NCI-H2227 (cell line): ENCODE measurements at regions not wholly inside any gene's neighbourhood (a gene's known extent, or its start where the extent isn't known, plus 50 kb on each side); places are given as distances from the start of the nearest gene placed in this dataset.
"Not testable (repeated sequence)": the region's sequence is repeated elsewhere in the genome, so short reads cannot be mapped to it uniquely, and the experiment has no call there.

Experiments
- DNase-seq: peaks from one replicate; lab custom pipeline; 2025; ENCODE audit not compliant: unreplicated experiment; lab: John Stamatoyannopoulos, UW

GRCh38 chr2:8121022-8121825, 560.6 kb upstream of the ID2 start:
- no peak for DNase-seq

GRCh38 chr2:8121826-8122513, 559.9 kb upstream of the ID2 start:
- DNase-seq: no peak

DNA sequence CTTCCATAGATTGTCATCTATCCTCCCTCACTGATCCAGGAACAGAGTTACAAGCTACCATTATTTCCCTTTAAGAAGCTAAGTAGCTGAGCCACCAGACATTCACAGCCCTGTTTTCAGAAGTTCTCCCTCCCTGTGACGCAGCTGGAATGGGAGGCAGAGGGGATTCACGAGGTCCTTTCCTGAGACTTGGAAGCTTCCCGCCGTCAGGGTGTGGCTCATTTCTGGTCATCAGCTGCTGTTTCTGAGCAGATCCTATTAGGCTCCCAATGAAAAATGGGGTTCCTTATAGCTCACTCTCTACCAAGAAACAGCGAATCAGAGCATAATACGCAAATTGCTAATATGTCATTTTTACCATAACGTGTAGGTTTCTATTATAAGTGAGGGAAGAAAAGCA, 559.3 kb upstream of the ID2 start:
- DNase-seq: no peak

GRCh38 chr2:8123464-8123863, 558.4 kb upstream of the ID2 start:
- no peak for DNase-seq

DNA sequence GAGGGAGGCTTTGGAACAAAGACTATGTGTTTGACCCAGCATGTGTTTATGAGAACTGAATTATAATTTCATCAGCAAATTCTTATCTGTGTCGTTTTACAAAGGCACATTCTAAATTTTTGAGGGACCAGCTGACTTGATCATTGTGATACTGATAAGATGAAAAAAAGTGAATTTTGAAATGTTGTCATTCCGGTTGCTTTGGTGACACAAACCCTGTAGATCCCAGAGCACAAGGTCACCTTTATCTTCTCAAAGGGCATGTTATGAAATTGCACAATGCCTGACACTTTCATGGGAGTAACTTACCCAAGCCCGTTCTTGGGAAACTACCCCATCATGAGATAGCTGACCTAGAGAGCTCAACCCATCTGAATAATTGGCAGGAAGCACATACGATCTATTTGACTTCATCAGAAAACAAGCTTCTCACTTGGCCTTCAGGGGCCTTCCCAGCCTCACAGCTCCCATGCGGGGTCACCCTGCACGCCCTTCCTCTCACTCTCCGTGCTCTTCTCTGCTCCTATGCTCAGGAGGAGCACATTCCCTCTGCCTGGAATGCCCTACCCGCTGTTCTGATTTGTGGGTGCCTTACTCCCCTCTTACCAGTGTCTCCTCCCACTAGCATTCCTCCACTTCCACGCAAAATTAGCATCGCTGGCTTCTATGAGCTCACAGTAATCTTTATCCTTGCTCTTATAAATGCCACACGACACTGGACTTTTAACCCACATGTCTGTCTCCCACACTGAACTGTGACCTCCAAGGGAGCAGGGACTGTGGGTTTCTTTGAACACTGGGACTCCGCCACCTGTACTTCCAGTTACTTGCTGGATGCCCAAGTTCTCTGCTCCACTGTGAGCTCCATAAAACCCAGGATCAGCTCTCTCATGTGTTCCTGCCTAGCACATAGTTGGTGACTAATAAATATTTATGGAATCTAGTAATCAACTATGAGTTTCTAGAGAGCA, 555.8 kb upstream of the ID2 start:
- no peak for DNase-seq

DNA sequence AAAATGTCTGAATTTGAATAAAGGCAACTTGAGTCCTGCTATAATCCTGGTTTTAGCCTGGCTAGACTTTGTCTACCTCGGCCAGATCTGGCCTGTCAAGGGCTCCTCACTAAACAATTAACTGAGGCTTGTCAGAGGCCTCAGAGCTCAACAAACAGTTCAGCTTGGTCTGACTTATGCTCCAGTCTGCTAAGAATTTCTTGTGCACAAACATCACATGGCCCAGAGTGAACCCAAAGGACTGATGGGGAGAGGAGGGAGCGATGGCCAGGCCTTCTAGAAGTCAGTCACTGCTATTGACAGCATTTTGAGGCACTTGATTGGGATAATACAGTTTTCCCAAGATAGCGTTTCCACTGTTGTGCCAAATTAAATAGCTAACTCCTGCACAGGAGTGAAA, 555.1 kb upstream of the ID2 start:
- DNase-seq: no peak

DNA sequence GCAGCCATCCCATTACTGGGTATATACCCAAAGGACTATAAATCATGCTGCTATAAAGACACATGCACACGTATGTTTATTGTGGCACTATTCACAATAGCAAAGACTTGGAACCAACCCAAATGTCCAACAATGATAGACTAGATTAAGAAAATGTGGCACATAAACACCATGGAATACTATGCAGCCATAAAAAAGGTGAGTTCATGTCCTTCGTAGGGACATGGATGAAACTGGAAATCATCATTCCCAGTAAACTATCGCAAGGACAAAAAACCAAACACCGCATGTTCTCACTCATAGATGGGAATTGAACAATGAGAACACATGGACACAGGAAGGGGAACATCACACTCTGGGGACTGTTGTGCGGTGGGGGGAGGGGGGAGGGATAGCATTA, 550.4 kb upstream of the ID2 start:
- DNase-seq: not testable (repeated sequence)

DNA sequence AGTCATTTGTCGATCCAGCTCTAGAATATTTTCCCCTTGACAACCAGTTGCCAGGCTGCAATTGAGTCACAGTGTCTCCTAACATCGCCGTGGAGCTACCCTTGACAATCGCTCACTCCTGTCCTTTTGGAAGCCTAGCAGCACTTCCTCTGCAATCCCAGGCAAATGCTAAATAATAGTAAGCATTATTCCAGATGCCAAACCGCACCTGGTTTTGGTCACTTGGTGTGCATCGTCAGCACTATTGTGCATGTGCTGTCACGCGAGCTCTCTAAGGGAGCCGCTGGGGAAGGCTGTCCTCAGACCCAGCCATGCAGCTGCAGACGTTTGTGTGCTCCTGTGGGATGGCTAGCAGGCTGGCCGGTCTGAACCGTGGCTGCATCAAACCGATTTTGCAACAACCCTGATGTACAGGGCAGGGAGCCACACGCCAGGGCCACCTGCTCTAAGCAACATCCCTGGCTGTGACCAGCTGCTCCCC, 549.5 kb upstream of the ID2 start:
- DNase-seq: no peak

DNA sequence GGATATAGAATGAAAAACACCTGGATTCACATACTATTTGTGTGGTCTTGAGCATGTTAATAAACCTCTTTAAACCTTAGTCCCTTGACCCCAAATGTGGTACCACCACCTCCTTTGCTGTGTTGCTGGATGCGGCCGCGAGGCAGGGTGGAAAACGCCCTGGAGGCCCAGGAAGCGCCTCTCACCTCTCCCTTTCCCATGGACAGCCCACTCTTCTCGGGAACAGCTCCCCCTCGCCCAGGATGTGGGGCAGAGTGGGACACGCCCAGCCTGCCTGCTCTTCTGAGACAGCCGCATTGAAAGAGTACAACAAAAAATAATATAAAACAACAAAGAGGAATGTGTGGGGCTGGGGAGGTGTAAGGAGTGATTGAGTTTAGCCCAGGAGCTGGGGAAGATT, 549.0 kb upstream of the ID2 start:
- no peak for DNase-seq

GRCh38 chr2:8133363-8133762, 548.5 kb upstream of the ID2 start:
- DNase-seq: no peak

GRCh38 chr2:8133913-8134472, 547.9 kb upstream of the ID2 start:
- DNase-seq: no peak

GRCh38 chr2:8134473-8134932, 547.4 kb upstream of the ID2 start:
- DNase-seq: no peak

- no peak for DNase-seq
Observed at GRCh38 chr2:8134985-8135682, 546.7 kb upstream of the ID2 start.

- no peak for DNase-seq
Observed at GRCh38 chr2:8137801-8138200, 544.1 kb upstream of the ID2 start.

DNA sequence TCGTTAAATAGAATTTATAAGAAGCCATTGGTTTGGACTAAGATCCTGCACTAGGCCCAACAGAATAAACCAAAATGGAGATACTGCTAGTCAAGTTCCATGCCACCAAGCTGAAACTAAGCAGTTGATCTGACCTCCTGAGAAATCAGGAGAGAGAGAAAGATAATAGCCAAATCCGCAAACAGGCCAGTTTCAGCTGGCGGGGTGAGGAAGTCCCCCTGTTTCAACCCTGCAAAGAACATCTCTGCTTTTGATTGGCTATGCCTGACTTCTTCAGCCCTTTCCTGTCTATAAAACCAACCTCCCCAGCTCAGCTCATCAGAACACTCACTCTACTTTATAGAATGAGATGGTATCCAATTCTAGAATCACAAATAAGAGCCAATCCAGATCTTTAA, 543.3 kb upstream of the ID2 start:
- DNase-seq: no peak

DNA sequence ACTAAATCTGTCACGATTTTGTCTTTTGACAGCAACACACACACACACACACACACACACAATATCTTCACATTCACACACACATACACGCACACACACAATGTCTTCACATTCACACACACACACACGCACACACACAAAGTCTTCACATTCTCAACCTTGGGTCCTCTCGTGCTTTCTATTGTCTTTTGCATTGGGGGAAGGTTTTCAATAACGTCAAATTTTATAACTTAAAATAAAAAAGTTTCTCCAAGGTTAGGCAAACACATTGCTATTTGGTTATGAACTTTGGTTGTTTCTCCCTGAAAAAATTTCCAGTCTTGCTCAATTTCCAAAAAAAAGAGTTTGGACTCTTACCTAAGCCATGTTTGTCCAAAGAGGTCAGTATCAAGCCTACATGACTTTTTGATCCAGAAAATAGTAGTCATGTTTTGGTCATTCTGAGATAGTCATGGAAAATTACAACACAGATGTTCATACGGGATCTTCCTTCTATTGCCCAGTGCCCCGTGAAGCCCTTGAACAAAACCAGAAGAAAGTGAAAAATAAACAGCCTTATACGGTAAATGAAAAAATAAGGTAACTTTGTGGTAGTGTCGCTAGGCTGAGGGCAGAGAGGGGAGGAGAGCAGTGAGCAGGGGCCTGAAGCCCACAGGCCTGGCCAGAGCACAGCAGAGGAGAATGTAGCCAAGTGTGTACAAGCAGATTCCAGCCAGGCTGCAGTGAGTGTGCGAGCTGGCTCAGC, 542.8 kb upstream of the ID2 start:
- DNase-seq: no peak

GRCh38 chr2:8139668-8140200, 542.1 kb upstream of the ID2 start:
- no peak for DNase-seq

DNA sequence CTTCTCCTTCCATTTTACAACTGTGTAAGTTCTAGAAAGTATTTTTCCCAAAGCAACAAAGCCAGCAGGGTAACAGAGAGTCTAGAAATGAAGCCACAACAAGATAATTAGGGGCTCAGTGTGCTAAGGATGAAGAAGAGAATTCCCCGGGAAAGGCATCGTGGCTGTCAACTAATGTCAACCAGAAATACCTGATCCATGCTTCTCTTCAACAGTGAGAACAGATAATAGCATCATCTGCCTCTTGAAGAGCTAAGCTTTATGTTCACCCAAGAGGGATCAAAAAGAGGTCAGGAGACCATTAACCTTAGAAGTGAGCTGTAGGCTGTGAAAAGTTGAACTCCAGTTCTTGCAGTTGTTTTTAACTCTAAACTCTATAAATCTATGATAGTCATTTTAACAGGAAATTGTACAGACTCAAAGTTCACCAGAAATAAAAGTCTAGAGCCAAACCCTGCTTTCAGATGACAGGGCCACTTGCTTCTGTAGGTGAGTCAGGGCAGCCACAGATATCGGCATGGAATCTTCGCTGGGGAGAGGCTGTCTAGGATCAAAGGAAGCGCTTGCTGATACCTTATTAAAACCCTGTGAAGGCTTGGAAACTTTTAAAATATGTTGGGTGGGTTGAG, 540.7 kb upstream of the ID2 start:
- DNase-seq: no peak

DNA sequence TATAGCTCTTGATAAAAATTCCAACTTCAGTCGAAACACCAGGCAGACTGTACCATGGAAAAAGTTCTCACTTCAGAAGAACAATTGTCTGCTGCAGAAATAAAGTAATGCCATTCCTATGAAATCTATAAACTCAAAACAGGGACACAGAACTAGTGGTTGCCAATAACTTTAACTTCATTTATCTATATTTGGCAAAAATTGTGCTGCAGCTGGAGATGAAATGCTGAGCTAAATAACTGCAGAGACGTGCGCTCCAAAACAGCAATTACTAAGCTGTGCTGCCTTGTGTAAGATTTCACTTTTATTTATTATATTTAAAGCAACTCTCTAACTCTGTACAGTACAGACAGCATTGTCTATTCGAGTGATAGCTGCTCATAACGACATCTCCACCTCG, 540.1 kb upstream of the ID2 start:
- DNase-seq: no peak
